ENCODE measurements at regions not wholly inside any gene's neighbourhood (a gene's known extent, or its start where the extent isn't known, plus 50 kb on each side); places are given as distances from the start of the nearest gene placed in this dataset.
"Not testable (repeated sequence)": the region's sequence is repeated elsewhere in the genome, so short reads cannot be mapped to it uniquely, and the experiment has no call there.

GRCh38 chr19:27719034-27719433, 1493.9 kb downstream of the UQCRFS1 start:
- DNase-seq (ENCODE audit: low read depth in 2 of 2), result no peak
- TF ChIP-seq CTCF (IDR thresholded peaks at IDR 0.05; ENCODE audit: low read depth, low read length), result no peak
- no peak overlapping the region for H3K4me3 ChIP-seq (replicated peaks in 1 of 2; ENCODE audit: low read depth in 2 of 2, low read length in 2 of 2)

GRCh38 chr19:27718234-27718633, 1494.7 kb downstream of the UQCRFS1 start:
- no peak for TF ChIP-seq CTCF (IDR thresholded peaks at IDR 0.05; ENCODE audit: low read depth, low read length)
- DNase-seq (ENCODE audit: low read depth in 2 of 2), result no peak
- H3K4me3 ChIP-seq (replicated peaks in 1 of 2; ENCODE audit: low read depth in 2 of 2, low read length in 2 of 2), result no peak overlapping the region

GRCh38 chr19:27717825-27718224, 1495.1 kb downstream of the UQCRFS1 start:
- no peak for DNase-seq (ENCODE audit: low read depth in 2 of 2)
- H3K4me3 ChIP-seq (replicated peaks in 1 of 2; ENCODE audit: low read depth in 2 of 2, low read length in 2 of 2), result no peak overlapping the region
- no peak for TF ChIP-seq CTCF (IDR thresholded peaks at IDR 0.05; ENCODE audit: low read depth, low read length)

GRCh38 chr19:27716922-27717321, 1496.0 kb downstream of the UQCRFS1 start:
- H3K4me3 ChIP-seq (replicated peaks in 1 of 2; ENCODE audit: low read depth in 2 of 2, low read length in 2 of 2), result no peak overlapping the region
- TF ChIP-seq CTCF (IDR thresholded peaks at IDR 0.05; ENCODE audit: low read depth, low read length), result no peak
- DNase-seq (ENCODE audit: low read depth in 2 of 2), result no peak

- TF ChIP-seq CTCF (IDR thresholded peaks at IDR 0.05; ENCODE audit: low read depth, low read length), result no peak
- no peak for DNase-seq (ENCODE audit: low read depth in 2 of 2)
- H3K4me3 ChIP-seq (replicated peaks in 1 of 2; ENCODE audit: low read depth in 2 of 2, low read length in 2 of 2), result no peak overlapping the region
These were observed 1498.1 kb downstream of the UQCRFS1 start for GRCh38 chr19:27714857-27715256.

- no peak overlapping the region for H3K4me3 ChIP-seq (replicated peaks in 1 of 2; ENCODE audit: low read depth in 2 of 2, low read length in 2 of 2)
- DNase-seq (ENCODE audit: low read depth in 2 of 2), result no peak
- TF ChIP-seq CTCF (IDR thresholded peaks at IDR 0.05; ENCODE audit: low read depth, low read length), result no peak
These were observed 1503.5 kb downstream of the UQCRFS1 start for GRCh38 chr19:27709496-27709895.

- DNase-seq (ENCODE audit: low read depth in 2 of 2); H3K4me3 ChIP-seq (replicated peaks in 1 of 2; ENCODE audit: low read depth in 2 of 2, low read length in 2 of 2): not testable (repeated sequence)
These were observed 1504.0 kb downstream of the UQCRFS1 start for GRCh38 chr19:27708986-27709385.

- not testable (repeated sequence) for DNase-seq (ENCODE audit: low read depth in 2 of 2); H3K4me3 ChIP-seq (replicated peaks in 1 of 2; ENCODE audit: low read depth in 2 of 2, low read length in 2 of 2)
These were observed 1505.9 kb downstream of the UQCRFS1 start for GRCh38 chr19:27707026-27707425.

Measured in cardiac fibroblast (primary cell).